GM21423 (cell line): ENCODE measurements at regions not wholly inside any gene's neighbourhood (a gene's known extent, or its start where the extent isn't known, plus 50 kb on each side); places are given as distances from the start of the nearest gene placed in this dataset.

Source experiments
- ATAC-seq: cut with Tn5 transposase; IDR thresholded peaks from one replicate; pipeline ENCODE4 v1.9.1; 2021; ENCODE audit warnings: mild to moderate bottlenecking, moderate library complexity; ENCODE audit not compliant: unreplicated experiment

DNA sequence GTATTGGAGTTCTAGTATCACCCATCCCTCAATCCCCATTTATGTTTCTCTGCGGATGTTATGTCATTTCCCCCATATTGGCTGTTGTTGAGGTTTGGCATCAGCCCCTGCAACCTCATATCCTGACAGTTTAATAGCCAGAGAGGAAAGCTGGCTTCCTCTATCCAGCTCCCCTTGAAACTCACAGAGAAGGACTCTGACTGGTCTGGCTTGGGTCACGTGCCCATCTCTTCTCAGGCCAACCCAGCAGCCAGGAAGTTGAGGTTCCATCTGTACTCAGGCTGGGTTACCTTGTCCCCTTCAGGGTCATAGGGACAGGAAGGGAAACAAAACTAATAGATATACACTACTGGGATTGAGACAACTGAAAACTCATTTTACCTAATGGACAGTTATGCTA is 148.0 kb upstream of the SLC14A2 start:
- ATAC-seq: no peak

DNA sequence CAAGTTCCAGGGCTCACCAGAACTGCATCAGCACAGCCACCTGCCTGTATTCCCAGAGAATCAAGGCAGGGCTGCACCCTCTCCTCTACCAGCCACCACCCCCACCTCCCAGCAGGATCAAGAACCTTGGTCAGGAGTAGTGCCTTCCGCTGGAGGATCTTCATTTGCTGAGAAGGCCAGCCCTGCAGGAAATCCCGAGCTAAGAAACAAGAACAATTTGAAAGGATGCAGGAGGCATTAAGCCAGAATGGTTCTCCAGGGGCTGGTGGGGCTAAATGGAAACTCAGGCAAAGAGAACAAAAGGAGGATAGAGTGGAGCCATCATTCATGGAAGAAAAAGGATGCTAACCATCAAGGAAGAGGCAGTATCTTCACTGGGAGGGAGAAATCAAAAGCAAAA is 147.3 kb upstream of the SLC14A2 start:
- ATAC-seq: no peak

DNA sequence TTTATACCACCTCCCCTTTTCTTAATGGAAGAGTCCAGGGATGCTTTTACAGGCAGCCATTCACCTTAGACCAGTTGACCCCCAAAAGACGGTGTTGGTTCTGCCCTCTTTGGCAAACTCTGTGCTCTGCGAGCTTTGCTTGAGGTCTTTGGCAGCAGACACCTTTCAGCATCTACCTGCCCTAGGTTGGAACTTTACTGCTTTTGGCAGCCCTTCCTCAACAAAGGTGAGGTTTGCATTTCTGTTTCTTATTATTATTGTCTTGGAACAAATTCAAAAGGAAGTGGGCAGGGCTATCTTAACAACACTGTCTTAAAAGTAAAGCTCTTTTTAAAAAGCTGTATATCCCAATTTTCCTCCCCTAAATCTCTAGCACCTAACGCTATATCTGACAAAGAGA is 136.4 kb upstream of the SLC14A2 start:
- no peak for ATAC-seq

DNA sequence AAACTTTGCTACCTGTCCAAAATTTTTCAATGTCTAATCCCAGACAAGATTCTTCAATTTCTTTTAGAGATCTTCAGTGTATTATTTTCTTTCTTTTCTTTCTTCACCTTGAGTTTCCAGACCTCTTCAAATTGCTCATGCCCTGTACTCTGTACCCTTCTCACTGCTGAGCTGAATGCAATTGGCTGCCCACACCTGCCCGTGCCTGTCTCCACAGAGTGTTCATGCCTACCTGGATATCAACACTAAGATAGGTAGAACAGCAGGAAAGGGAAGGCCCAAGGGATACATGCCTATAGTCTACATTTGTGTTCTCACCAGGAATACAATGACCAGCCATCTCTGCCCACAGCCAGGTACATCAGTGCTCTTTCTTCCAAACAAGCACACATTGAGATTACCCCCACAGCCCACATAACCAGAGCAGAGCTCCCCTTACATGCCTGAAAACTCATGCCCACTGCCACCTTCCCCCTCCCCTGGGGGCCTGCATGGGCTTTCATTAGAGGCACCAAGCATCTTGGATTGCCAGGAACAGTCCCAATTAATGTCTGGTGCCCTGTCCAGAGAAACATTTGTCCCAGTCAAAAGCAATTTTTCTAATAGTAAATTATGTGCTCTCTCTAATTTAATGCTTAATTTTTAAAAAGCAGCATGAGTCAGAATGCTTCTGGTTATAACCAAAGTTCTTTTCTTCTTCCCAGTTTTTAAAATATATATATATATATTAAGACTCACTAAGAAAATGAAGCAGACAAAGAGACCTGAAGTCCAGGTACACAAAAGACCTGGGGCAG is 134.9 kb upstream of the SLC14A2 start:
- no peak for ATAC-seq

DNA sequence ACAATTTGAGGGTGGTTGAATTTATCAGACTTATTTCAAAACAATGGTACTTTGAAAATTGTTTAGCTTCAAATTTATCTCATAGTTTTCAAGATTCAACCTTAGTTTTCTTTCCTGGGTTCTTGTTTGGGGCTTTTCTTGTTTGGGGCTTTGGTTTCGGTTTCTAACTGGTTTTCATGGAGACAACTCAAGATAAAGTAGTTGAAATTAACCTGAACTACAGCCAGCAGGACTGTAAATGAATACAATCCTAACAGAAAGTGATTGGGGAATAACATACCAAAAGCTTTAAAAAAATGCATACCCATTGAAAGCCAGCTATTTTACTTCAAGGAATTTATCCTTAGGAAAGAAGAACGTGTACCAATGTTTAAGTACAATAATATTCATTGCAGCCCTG is 133.5 kb upstream of the SLC14A2 start:
- no peak for ATAC-seq

DNA sequence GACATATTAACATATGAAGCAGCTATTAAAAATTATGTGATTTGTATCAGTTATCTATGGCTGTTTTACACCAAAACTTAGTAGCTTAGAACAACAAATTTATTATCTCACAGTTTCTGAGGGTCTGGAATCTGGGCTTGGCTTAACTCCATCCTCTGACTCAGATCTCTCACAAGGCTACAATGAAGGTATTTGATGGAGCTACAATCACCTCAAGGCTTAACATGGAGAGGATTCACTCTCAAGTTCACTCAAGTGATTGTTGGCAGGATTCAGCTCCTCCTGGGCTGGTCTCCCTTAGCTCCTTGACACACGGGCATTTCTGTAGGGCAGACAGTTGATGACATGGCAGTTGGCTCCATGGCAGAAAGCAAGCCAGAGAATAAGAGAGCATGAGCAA is 133.0 kb upstream of the SLC14A2 start:
- ATAC-seq: no peak

DNA sequence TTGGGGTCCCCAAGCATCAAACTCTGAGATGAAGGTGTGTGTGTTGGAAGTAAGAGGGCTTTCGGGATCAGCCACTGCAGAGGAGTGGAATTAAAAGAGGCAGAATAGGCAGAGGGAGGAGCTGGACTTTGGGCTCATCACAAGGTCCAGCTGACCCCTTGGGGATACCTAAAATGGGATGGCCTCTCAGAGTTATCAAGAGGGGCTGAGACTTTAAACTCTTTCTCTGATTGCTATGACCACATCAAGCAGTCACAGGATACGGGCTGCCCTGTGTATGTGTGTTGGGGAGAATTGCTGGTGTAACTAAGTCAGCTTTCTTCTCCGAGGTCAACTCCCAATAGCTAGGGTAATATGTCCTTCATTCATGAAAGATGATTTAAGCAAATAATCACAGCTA is 127.7 kb upstream of the SLC14A2 start:
- ATAC-seq: no peak

DNA sequence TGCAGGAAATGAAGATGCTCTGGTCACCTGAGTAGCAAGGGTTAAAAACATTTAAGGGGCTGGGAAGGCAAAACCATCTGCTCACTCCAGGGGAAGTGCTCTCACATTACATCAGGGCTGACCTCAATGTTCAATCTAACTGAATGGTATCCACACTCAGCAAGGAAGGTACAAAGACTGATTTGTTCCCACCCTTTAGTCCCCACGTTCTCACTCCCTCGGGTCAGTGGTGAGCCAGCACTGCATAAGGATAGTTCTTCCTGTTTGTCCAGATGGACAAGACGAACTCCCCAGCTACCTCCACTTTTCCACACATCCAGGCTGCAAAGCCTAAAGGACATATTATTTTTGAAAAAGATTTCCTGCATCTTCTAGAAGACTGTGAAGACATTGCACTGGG is 126.6 kb upstream of the SLC14A2 start:
- ATAC-seq: no peak

DNA sequence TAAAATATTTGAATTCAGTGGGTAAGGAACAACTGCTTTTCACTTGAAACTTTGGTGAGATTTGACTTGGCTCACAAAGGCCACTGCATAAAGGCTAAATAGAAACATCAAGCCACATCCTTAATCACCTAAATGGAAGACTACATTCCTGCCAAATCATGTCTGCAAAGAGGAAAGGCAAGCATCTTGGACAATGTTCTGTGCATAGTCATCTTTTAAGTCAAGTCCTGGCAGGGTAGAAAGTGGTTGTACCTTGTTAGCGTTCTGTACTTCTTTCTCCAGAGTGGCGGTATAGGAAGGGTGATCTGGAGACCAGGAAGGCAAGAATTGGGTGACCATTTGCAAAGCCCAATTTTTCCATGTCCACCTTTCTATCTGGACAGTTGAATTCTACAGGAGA is 121.4 kb upstream of the SLC14A2 start:
- ATAC-seq: no peak

DNA sequence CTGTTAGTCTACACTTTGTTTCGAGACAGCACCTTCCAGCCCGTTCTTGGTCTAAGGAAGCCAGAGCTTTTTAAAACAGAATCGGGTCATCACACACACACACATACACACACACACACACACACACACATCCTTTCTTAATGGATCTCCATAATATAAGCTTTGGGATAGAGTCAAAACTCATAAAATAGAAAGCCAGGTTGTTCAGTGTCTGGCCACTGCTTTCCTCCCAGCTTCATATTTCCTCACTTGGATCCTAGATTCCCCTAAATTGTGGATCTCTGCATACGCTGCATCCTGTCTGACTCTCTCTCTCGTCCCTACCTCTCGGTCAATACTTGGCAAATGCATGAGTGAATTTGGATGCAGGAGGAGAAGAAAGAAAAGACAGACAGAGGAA is 120.5 kb upstream of the SLC14A2 start:
- no peak for ATAC-seq

DNA sequence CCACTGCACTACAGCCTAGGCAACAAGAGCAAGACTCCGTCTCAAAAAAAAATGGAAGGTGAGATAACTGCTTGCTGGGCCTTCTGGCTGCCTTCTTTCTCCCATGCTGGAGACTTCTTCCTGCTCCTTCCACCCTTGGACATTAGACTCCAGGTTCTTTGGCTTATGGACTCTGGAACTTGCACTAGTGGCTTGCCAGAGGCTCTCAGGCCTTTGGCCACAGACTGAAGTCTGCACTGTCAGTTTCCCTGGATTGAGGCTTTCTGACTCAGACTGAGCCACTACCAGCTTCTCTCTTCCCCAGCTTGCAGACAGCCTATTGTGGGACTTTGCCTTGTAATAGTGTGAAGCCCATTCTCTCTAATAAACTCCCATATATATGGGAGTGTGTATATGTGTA is 118.5 kb upstream of the SLC14A2 start:
- no peak for ATAC-seq

DNA sequence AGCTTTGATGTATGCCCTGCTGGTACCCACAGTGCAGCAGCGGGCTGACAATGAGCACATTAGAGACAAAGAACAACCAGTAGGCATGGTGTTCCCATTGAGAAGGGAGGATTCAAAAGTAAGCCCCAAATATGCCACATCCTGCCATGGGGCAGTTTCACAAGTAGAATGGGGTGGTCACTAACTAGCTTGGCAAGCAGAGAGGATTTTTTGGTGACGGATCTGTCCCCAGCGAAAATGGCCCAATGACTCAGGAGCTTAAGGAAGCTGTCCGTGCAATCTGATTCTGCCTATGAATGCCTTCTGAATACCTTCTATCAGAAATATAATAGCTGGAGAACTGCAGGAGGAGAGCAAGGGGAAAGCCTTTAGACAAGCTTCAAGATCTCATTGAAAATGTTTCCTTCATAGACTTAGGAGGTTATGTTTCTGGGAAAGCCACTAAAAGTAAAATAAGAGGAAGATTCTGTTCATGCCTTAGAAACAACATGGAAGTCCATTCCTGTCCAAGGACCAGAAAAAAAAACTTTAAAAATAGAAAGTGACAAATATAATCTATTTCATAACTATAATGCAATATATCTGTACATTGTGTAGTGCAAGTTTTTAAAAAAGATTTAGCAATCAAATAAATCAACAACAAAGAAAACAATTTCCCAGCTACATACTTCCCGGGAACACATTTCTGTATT is 117.5 kb upstream of the SLC14A2 start:
- ATAC-seq: no peak

DNA sequence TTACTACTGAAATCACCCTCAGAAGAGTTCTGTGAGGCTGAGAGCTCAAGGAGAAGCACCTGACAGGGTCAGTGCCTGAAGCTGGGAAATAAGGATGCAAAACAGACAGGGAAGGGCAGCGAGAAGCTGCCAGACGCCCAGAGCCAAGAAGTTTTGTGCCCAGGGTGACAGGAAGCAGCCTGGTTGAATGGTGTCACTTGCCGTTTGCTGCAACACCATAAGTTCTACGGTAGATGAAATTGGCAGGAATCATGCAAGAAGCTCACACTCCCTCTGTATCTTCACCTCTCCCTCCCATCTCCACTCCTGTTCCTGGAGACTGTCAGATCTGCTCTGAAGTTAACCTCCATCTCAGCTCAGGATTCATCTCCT is 117.0 kb upstream of the SLC14A2 start:
- no peak for ATAC-seq

DNA sequence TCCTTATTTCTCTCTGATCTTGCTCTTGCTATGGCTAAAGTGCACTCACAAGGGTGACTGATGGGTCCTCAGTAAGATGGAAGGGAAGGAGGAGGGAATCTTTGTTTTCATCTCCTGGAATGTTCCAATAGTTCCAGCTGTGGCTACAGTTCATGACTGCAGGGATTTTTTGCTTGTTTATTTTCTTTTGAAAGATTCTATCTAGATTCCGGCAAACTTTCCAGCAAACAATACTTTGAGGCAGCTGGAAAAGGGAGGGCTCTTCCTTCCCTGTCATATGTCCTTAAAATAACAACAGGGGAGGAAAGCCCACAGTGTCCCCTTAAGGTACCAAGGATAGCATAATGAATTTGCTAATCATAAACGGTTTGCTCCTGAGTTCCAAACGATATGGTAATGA is 111.3 kb upstream of the SLC14A2 start:
- no peak for ATAC-seq

DNA sequence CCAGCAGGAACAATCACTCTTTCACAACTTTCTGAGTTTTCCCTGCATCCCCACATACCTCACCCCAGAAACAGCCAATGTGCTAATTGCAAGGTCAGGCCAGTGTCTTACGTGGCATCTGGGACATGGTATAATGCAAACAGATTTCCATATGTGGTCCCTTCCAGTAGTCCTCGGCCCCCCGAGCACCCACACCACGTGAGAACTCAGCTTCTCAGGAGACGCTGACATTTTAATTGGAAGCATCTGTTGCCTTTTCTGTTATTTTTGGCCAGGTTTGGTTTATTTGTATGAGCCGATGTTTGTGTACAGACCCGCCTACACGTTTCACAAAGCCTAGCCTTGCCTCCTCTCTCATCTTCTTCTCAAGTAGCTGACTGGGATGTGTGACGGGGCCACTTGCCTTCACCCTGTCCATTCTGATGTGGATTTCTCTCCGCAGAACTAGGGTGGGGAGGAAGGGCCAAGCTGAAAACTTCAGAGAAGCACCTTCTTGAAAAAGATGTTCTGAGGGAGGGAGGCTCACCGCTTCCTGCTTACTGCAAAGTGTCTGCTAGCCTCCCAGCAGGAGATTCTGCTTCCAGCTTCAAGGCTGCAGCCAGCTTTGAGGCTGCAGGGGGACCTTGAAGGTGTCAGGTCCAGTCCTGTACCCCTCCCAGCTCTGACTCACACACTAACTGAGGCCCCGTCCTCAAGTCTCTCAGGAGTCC is 109.6 kb upstream of the SLC14A2 start:
- ATAC-seq: no peak

DNA sequence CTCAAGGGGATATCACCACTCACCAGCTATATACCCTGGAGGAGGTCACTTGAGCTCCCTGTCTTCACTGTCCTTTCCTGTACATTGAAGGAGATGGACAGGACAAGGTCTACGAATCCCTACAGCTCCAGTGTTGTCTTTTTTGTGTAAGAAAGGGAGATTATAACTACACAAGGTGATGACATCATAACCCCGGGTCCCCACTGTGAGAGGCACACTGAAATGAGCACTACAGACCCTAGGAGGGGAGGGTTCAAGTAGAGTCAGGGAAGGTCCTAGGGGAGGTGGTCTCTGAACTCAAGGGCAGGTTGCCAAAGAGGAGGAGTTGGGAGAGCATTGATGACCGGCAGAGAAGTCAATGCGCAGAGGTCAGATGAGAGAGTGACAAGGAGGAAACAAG is 108.3 kb upstream of the SLC14A2 start:
- no peak for ATAC-seq

DNA sequence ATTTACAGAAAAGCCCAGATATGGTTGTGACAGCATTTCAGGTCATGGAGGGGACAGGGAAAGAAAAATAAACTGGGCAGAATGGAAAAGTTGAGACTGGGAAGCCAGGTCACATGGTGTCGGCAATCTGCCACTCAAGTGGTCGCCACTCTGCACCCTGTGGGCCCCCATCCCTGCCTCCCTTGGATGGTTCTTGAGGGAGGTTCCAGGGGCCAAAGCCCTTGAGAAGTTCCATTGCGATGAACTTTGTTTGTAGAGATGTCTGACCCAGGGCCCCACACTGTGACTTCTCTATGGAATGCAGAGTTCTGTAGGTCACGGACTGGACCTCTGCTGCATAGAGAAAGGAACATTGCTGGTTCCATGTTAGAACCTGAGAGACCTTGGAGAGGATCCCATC is 105.7 kb upstream of the SLC14A2 start:
- no peak for ATAC-seq

DNA sequence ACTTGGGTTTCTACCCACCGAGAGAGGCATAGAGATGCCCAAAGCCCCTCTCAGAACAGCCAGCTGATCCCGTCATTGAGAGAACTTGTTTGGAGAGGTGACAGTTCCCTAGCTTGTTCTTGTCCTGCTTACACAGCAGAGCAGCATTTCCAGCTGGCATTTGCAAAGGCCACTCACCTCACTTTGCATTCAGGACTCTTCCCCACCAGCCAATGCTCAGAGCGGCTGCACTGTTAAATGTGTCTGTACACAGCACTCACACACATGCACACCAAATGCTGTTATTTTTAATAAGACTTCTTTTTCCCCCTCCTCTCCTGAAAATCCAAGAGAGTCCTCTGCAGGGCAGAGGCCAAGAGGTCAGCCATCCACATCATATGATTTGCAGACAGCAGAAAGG is 104.6 kb upstream of the SLC14A2 start:
- ATAC-seq: no peak

DNA sequence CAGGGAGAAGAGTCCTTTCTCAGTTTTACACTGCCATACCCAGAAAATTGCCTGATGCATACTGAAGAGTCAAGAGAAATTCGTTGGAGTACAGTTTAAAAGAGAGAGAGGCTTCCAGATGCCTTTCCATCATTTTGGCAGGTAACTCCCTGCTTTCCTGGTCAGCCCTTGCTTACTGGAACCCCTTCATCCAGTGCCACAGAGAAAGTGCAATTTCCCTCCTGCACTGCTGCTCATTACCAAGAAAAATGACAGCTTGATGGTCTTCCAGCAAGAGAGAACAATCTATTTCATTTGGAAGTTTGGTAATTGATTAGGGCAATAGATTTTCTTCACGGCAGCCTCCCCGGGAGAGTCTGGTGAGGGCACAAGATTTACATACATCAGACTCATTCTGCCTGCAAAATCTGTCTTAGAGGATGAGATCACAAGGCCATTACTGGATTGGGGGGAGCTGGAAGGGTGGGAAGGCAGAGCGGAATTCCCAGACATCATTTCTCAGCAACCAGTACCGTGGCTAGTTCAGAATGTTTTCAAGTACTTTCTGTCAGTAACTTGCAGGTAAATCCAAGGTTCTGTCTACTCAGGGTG is 102.8 kb upstream of the SLC14A2 start:
- no peak for ATAC-seq

DNA sequence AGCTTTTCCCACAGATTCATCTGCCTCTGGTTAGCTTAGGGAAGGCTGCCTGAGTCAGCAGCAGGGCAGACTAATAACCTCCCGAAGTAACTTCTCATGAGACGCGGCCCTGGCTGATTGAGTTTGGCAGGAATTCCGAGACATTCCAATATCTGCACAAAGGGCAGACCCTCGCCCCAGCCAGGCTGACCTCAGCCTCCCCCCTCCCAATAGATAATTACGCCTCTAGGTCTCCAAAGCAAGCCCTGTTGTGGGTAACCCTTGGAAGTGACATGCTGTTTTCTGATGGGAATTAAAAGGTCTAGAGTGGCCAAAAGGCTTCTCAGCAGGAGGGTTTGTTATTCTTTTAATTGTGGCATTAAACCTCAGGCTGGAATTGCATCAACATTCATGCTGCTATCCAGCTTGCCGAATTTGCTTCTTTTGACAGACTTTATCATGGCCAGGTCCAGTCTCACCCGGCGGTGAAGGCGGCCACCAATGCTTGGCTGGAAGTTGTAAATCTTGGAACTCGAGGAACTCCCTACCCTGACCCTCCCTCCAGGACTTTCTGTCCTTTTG is 98.0 kb upstream of the SLC14A2 start:
- ATAC-seq: no peak
